CD4-positive, alpha-beta T cell (primary cell): ENCODE measurements at regions not wholly inside any gene's neighbourhood (a gene's known extent, or its start where the extent isn't known, plus 50 kb on each side); places are given as distances from the start of the nearest gene placed in this dataset.

ENCODE experiments used
- ATAC-seq: fragments of 200-7000 bp; cut with Tn5 transposase; one replicate; pipeline ENCODE4 v1.10.0; 2022; ENCODE audit warnings: mild to moderate bottlenecking; ENCODE audit not compliant: poor library complexity
- CTCF ChIA-PET: fragments of 350-600 bp; sonication (Branson Sonifier 250); formaldehyde crosslinking; loops from one replicate; lab custom pipeline; 2021; ENCODE audit warnings: antibody characterized with exemption, inconsistent platforms; lab: Charles Lee
- POLR2A ChIA-PET: fragments of 350-600 bp; sonication (Branson Sonifier 250); formaldehyde crosslinking; loops from one replicate; lab custom pipeline; 2021; ENCODE audit warnings: antibody characterized with exemption, inconsistent platforms; lab: Charles Lee
- DNase-seq, 14 experiments: peaks; one replicate each; pipeline ENCODE4 v3.0.0-alpha.2; 2013 to 2020; ENCODE audit warnings: mixed read lengths in 2 of 14
- H3K27ac ChIP-seq, 2 donors: one replicate each; pipeline versions ENCODE4 v1.5.1 to v1.7.0; 2013; ENCODE audit warnings: low read length in 2 of 2, low read depth in 1 of 2, mild to moderate bottlenecking in 1 of 2
- H3K27me3 ChIP-seq, 2 experiments: 1 replicate in 1 of 2; 2 replicates in 1 of 2; pipeline versions ENCODE4 v1.6.1 to v1.7.0; 2013; ENCODE audit warnings: low read length in 2 of 2, control low read depth in 1 of 2, mild to moderate bottlenecking in 1 of 2, moderate library complexity in 1 of 2; ENCODE audit not compliant: insufficient read depth in 2 of 2, control insufficient read depth in 1 of 2
- H3K36me3 ChIP-seq: one replicate; pipeline ENCODE4 v1.6.1; 2013; ENCODE audit warnings: low read length, control low read depth; ENCODE audit not compliant: insufficient read depth
- H3K4me1 ChIP-seq: one replicate; pipeline ENCODE4 v1.6.1; 2013; ENCODE audit warnings: low read length, control low read depth; ENCODE audit not compliant: insufficient read depth
- H3K4me3 ChIP-seq: one replicate; pipeline ENCODE4 v1.5.1; 2013; ENCODE audit warnings: mild to moderate bottlenecking, low read length, moderate library complexity
- H3K9me3 ChIP-seq, 2 experiments: 1 replicate in 1 of 2; 2 replicates in 1 of 2; pipeline versions ENCODE4 v1.6.1 to v1.7.0; 2013; ENCODE audit warnings: low read length in 2 of 2, mild to moderate bottlenecking in 2 of 2, control low read depth in 1 of 2, moderate library complexity in 1 of 2; ENCODE audit not compliant: control insufficient read depth in 1 of 2, insufficient read depth in 1 of 2
- H3K27ac Mint-ChIP-seq: one replicate; pipeline ENCODE4 v1.8.0; 2020; ENCODE audit warnings: mixed read lengths
- H3K27me3 Mint-ChIP-seq: one replicate; pipeline ENCODE4 v1.8.0; 2021; ENCODE audit warnings: mixed read lengths
- H3K36me3 Mint-ChIP-seq: one replicate; pipeline ENCODE4 v1.8.0; 2021; ENCODE audit warnings: low read depth, mixed read lengths
- H3K4me1 Mint-ChIP-seq: one replicate; pipeline ENCODE4 v1.8.0; 2021; ENCODE audit warnings: low read depth, mixed read lengths
- H3K4me3 Mint-ChIP-seq: one replicate; pipeline ENCODE4 v1.8.0; 2020; ENCODE audit warnings: mild to moderate bottlenecking, mixed read lengths
- H3K9me3 Mint-ChIP-seq: one replicate; pipeline ENCODE4 v1.8.0; 2020; ENCODE audit warnings: mixed read lengths
- CTCF ChIP-seq: fragments of 200-600 bp; IDR thresholded peaks from one replicate; pipeline ENCODE4 v1.8.0; 2022; ENCODE audit warnings: antibody characterized with exemption, mild to moderate bottlenecking
- intact Hi-C, 2 experiments: fragments of 100-400 bp; cut with DNase I in 1 of 2; cut with micrococcal nuclease in 1 of 2; formaldehyde crosslinking; loops; one replicate each; pipeline versions ENCODE4 v1.15.1 to v1.9.0; 2023 to 2025; cut with DNase I, micrococcal nuclease

DNA sequence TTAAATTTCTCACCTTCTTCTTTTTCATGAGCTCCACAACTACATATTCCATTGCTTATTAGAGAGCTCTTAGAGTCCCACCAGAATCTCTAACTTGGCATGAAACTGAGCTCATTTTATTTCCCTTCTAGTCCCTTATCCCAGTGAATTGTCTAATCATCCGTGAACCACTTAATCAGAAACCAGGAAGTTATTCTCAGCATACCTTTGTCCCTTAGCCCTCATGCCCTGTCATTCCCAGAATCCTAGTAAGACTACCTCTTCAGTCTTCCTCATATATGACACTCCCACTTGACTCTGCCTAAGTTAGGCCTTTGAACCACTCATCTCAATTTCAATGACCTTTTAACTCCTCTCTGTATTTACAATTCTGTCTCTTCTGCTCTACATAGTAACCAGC is 93.0 kb upstream of the PAPPA start:
- Histone ChIP-seq H3K27ac (no peak overlapping the region), H3K36me3 (no peaks in the 10 kb centered on the region), H3K4me1 (no peaks in the 10 kb centered on the region), H3K9me3 (no peaks in the 10 kb centered on the region), H3K4me3 (no peak overlapping the region), H3K27me3 (no peaks in the 10 kb centered on the region)
- no peak for TF ChIP-seq CTCF
- Mint-ChIP-seq H3K4me3 (no peak overlapping the region), H3K36me3 (no peaks in the 10 kb centered on the region), H3K4me1 (no peaks in the 10 kb centered on the region), H3K27ac (no peak overlapping the region), H3K27me3 (no peaks in the 10 kb centered on the region), H3K9me3 (peaks cover 2% of the 10 kb centered on the region)
- ATAC-seq (no peak), DNase-seq (no peak)
- CTCF ChIA-PET: no interaction called here
- POLR2A ChIA-PET: no interaction called here
- intact Hi-C loops: no loop called here

- no peaks in the 10 kb centered on the region for H3K4me1 ChIP-seq
- intact Hi-C loops: no loop called here
- DNase-seq (no peak), ATAC-seq (no peak)
- Mint-ChIP-seq H3K27ac (no peak overlapping the region), H3K9me3 (peaks cover 2% of the 10 kb centered on the region), H3K36me3 (no peaks in the 10 kb centered on the region), H3K4me3 (no peak overlapping the region), H3K27me3 (no peaks in the 10 kb centered on the region), H3K4me1 (no peaks in the 10 kb centered on the region)
- H3K36me3 ChIP-seq: no peaks in the 10 kb centered on the region
- no peak for TF ChIP-seq CTCF
- ChIA-PET CTCF (no interaction called here), POLR2A (no interaction called here)
- H3K27ac ChIP-seq: no peak overlapping the region
- H3K9me3 ChIP-seq: no peaks in the 10 kb centered on the region
- no peak overlapping the region for H3K4me3 ChIP-seq
- no peaks in the 10 kb centered on the region for H3K27me3 ChIP-seq
Observed at GRCh38 chr9:116061546-116062205, 91.9 kb upstream of the PAPPA start.

GRCh38 chr9:116062206-116062550 is 91.4 kb upstream of the PAPPA start:
- no peak for TF ChIP-seq CTCF
- peaks cover 2% of the 10 kb centered on the region for H3K9me3 Mint-ChIP-seq
- intact Hi-C loops: no loop called here
- CTCF ChIA-PET: no interaction called here
- Histone ChIP-seq H3K9me3 (no peaks in the 10 kb centered on the region), H3K27me3 (no peaks in the 10 kb centered on the region), H3K4me3 (no peak overlapping the region), H3K4me1 (no peaks in the 10 kb centered on the region), H3K36me3 (no peaks in the 10 kb centered on the region), H3K27ac (no peak overlapping the region)
- no peaks in the 10 kb centered on the region for H3K4me1 Mint-ChIP-seq
- ATAC-seq (no peak), DNase-seq (no peak)
- POLR2A ChIA-PET: no interaction called here
- H3K36me3 Mint-ChIP-seq: no peaks in the 10 kb centered on the region
- H3K27ac Mint-ChIP-seq: no peak overlapping the region
- no peak overlapping the region for H3K4me3 Mint-ChIP-seq
- no peaks in the 10 kb centered on the region for H3K27me3 Mint-ChIP-seq
